OCI-LY1 (cell line): ENCODE measurements at regions not wholly inside any gene's neighbourhood (a gene's known extent, or its start where the extent isn't known, plus 50 kb on each side); places are given as distances from the start of the nearest gene placed in this dataset.

ENCODE experiments used
- H2AFZ ChIP-seq: fragments of 200-600 bp; sonication (generic), shearing (Covaris generic); 2 replicates; pipeline ENCODE4 v1.6.0; 2014; ENCODE audit warnings: antibody characterized with exemption, mild to moderate bottlenecking, low read length
- H3F3A ChIP-seq: fragments of 200-600 bp; sonication (generic), shearing (Covaris generic); 2 replicates; pipeline ENCODE4 v1.6.0; 2014; ENCODE audit warnings: mild to moderate bottlenecking, antibody characterized with exemption, low read length, moderate library complexity; ENCODE audit not compliant: insufficient read depth
- H3K27ac ChIP-seq: fragments of 200-600 bp; sonication (generic); 2 replicates; pipeline ENCODE4 v1.5.1; 2014; ENCODE audit warnings: low read length, mixed run types, mild to moderate bottlenecking, low read depth; ENCODE audit not compliant: poor library complexity, severe bottlenecking
- H3K27me3 ChIP-seq: fragments of 200-600 bp; sonication (generic); 2 replicates; pipeline ENCODE4 v1.6.0; 2014; ENCODE audit warnings: antibody characterized with exemption, mild to moderate bottlenecking, low read length, moderate library complexity; ENCODE audit not compliant: insufficient read depth
- H3K36me3 ChIP-seq: fragments of 200-600 bp; sonication (generic); 2 replicates; pipeline ENCODE4 v1.6.1; 2014; ENCODE audit warnings: mild to moderate bottlenecking, antibody characterized with exemption, low read length, moderate library complexity, mixed read lengths; ENCODE audit not compliant: insufficient read depth
- H3K4me1 ChIP-seq: fragments of 200-600 bp; sonication (generic); 2 replicates; pipeline ENCODE4 v1.5.1; 2014; ENCODE audit warnings: mild to moderate bottlenecking, low read length, moderate library complexity; ENCODE audit not compliant: insufficient read depth, severe bottlenecking
- H3K4me2 ChIP-seq: fragments of 200-600 bp; sonication (generic), shearing (Covaris generic); 2 replicates; pipeline ENCODE4 v1.6.1; 2014; ENCODE audit warnings: low read length
- H3K4me3 ChIP-seq: fragments of 200-600 bp; sonication (generic); 2 replicates; pipeline ENCODE4 v1.5.1; 2014; ENCODE audit warnings: low read length, low read depth, mild to moderate bottlenecking, mixed read lengths; ENCODE audit not compliant: poor library complexity, severe bottlenecking
- H3K79me2 ChIP-seq: fragments of 200-600 bp; shearing (Covaris generic); 2 replicates; pipeline ENCODE4 v1.6.1; 2016; ENCODE audit warnings: mixed run types, low read length, mixed read lengths; ENCODE audit not compliant: insufficient read depth
- H3K9ac ChIP-seq: fragments of 200-600 bp; sonication (generic), shearing (Covaris generic); 2 replicates; pipeline ENCODE4 v1.6.1; 2014; ENCODE audit warnings: mild to moderate bottlenecking, low read length, mixed read lengths
- H3K9me2 ChIP-seq: fragments of 200-600 bp; sonication (generic), shearing (Covaris generic); 2 replicates; pipeline ENCODE4 v1.6.1; 2014; ENCODE audit warnings: low read depth, mild to moderate bottlenecking, low read length, mixed read lengths
- H3K9me3 ChIP-seq: fragments of 200-600 bp; shearing (Covaris generic); 2 replicates; pipeline ENCODE4 v1.6.1; 2014; ENCODE audit warnings: low read length, mixed read lengths
- H4K20me1 ChIP-seq: fragments of 200-600 bp; sonication (generic), shearing (Covaris generic); 2 replicates; pipeline ENCODE4 v1.6.0; 2016; ENCODE audit warnings: mild to moderate bottlenecking, low read length; ENCODE audit not compliant: insufficient read depth
- EZH2 ChIP-seq: fragments of 200-600 bp; sonication (generic), shearing (Covaris generic); IDR thresholded peaks from 2 replicates; pipeline ENCODE4 v1.8.0; 2017; ENCODE audit warnings: borderline replicate concordance, mixed run types, mild to moderate bottlenecking, antibody characterized with exemption, low read length, moderate library complexity, mixed read lengths
- TF ChIP-seq, protein P1 (sequence below): fragments of 200-600 bp; sonication (generic), shearing (Covaris generic); IDR thresholded peaks from 2 replicates; pipeline ENCODE4 v1.5.1; 2017; ENCODE audit warnings: mild to moderate bottlenecking, antibody characterized with exemption, low read length, moderate library complexity, mixed read lengths

DNA sequence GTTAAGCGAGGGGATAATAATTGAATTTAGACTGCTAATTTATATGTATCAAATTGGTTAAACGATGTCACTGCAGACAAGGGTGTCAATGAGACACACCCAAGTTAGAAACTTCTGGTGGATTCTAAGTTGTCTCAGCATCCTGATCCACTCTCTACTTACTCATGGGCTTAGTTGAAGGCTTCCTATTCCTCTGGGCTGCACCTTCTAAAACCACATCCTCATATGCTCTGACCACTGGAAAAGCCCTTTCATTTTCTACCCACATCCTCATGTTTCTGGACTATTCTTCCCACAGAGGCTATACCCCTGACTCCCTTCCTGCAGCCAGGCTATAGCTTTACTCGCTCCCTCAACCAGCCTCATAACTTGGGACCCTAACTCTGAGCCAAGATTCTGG is 493.8 kb downstream of the VRK1 start:
- Histone ChIP-seq H3K4me1 (no peaks in the 10 kb centered on the region), H4K20me1 (no peaks in the 10 kb centered on the region), H3K9me2 (no peaks in the 10 kb centered on the region), H3K79me2 (no peaks in the 10 kb centered on the region), H3K4me2 (no peak overlapping the region), H2AFZ (no peak overlapping the region), H3F3A (no peaks in the 10 kb centered on the region), H3K4me3 (no peak overlapping the region), H3K27ac (no peak overlapping the region), H3K9ac (no peak overlapping the region), H3K27me3 (no peaks in the 10 kb centered on the region), H3K36me3 (no peaks in the 10 kb centered on the region), H3K9me3 (no peaks in the 10 kb centered on the region)
- TF ChIP-seq, protein P1, sequence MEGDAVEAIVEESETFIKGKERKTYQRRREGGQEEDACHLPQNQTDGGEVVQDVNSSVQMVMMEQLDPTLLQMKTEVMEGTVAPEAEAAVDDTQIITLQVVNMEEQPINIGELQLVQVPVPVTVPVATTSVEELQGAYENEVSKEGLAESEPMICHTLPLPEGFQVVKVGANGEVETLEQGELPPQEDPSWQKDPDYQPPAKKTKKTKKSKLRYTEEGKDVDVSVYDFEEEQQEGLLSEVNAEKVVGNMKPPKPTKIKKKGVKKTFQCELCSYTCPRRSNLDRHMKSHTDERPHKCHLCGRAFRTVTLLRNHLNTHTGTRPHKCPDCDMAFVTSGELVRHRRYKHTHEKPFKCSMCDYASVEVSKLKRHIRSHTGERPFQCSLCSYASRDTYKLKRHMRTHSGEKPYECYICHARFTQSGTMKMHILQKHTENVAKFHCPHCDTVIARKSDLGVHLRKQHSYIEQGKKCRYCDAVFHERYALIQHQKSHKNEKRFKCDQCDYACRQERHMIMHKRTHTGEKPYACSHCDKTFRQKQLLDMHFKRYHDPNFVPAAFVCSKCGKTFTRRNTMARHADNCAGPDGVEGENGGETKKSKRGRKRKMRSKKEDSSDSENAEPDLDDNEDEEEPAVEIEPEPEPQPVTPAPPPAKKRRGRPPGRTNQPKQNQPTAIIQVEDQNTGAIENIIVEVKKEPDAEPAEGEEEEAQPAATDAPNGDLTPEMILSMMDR = no peak
- TF ChIP-seq EZH2 = no peak

DNA sequence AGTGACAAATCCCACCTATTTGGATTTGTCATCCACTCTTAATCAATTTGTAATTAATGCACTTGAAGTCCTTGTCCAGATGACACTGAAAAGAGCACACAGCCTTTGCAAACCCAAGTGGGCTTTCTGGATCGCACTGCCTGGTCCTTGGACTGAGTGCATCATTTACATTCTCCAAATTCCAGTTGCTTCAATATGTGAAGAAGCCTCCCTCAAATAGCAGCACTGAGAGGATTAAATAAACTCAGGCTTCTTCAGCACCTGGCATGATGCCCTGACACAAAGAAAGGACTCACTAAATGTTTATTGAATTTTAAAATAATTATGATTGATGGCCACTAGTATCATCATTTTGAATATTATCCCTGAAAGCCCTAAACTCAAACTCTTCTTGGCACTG is 496.5 kb downstream of the VRK1 start:
- no peaks in the 10 kb centered on the region for H3K36me3 ChIP-seq
- no peak for TF ChIP-seq EZH2
- TF ChIP-seq, protein P1 = no peak
- no peak overlapping the region for H3K4me3 ChIP-seq

DNA sequence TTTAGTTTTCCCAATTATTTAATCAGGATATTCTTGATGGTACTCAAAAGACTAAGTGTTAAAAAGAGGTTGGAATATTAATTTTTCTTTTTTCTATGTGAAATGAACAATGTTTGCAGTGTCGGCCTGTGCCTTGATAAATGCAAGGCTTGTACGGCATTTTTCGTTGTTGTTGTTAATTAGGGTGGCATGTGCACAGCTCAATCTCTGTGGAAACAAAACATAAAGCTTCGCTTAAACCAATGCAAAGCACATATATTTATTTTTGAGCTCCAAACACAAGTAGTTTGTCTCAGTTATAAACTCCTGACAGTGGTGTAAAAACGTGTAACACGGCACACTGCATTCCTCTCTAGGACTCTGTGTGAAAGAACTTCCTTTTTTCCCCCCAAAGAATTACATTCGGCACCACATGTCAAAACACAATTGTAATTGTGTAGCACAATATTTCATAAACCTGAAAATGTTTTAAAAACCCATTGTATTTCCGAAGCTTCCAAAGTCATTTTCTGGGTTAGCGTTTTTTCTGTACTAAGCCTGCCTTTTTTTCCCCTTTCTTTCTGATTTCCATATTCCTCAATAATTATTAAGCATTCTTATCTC is 498.0 kb downstream of the VRK1 start:
- no peaks in the 10 kb centered on the region for H4K20me1 ChIP-seq

More for the DNA sequence above, 496.5 kb downstream of the VRK1 start:
- H3K9me3 ChIP-seq = no peaks in the 10 kb centered on the region
- no peaks in the 10 kb centered on the region for H3K79me2 ChIP-seq
- H2AFZ ChIP-seq = no peak overlapping the region
- no peaks in the 10 kb centered on the region for H3K4me1 ChIP-seq
- no peaks in the 10 kb centered on the region for H3K9me2 ChIP-seq
- H3K4me2 ChIP-seq = no peak overlapping the region
- no peak overlapping the region for H3K9ac ChIP-seq
- no peaks in the 10 kb centered on the region for H4K20me1 ChIP-seq
- no peaks in the 10 kb centered on the region for H3K27me3 ChIP-seq
- no peak overlapping the region for H3K27ac ChIP-seq
- H3F3A ChIP-seq = no peaks in the 10 kb centered on the region

More for the DNA sequence above, 498.0 kb downstream of the VRK1 start:
- H3K4me1 ChIP-seq = no peaks in the 10 kb centered on the region
- no peaks in the 10 kb centered on the region for H3K79me2 ChIP-seq
- no peak overlapping the region for H2AFZ ChIP-seq
- H3K36me3 ChIP-seq = no peaks in the 10 kb centered on the region
- H3K9me3 ChIP-seq = no peaks in the 10 kb centered on the region
- no peak overlapping the region for H3K4me3 ChIP-seq
- H3K4me2 ChIP-seq = no peak overlapping the region
- H3K27ac ChIP-seq = no peak overlapping the region
- no peak overlapping the region for H3K9ac ChIP-seq
- TF ChIP-seq, protein P1 = no peak
- no peak for TF ChIP-seq EZH2
- no peaks in the 10 kb centered on the region for H3F3A ChIP-seq
- no peaks in the 10 kb centered on the region for H3K27me3 ChIP-seq
- H3K9me2 ChIP-seq = no peaks in the 10 kb centered on the region
